Activated naive CD4-positive, alpha-beta T cell treated with anti-CD3 and anti-CD28 coated beads, Interleukin-2, amount 10 ng/mL, durations not matched to agents 7 days and 5 days (primary cell): ENCODE measurements at regions not wholly inside any gene's neighbourhood (a gene's known extent, or its start where the extent isn't known, plus 50 kb on each side); places are given as distances from the start of the nearest gene placed in this dataset.

Experiments used
- CTCF ChIA-PET: fragments of 350-600 bp; sonication (Branson Sonifier 250); formaldehyde crosslinking; loops from one replicate; lab custom pipeline; 2021; ENCODE audit warnings: antibody characterized with exemption; lab: Charles Lee
- DNase-seq: peaks from one replicate; pipeline ENCODE4 v3.0.0-alpha.2; 2020
- H3K27ac Mint-ChIP-seq: one replicate; pipeline ENCODE4 v1.8.0; 2021; ENCODE audit warnings: mild to moderate bottlenecking, moderate library complexity, mixed read lengths
- H3K27me3 Mint-ChIP-seq: one replicate; pipeline ENCODE4 v1.8.0; 2021; ENCODE audit warnings: mild to moderate bottlenecking, mixed read lengths
- H3K36me3 Mint-ChIP-seq: one replicate; pipeline ENCODE4 v1.8.0; 2021; ENCODE audit warnings: mixed read lengths
- H3K4me1 Mint-ChIP-seq: one replicate; pipeline ENCODE4 v1.8.0; 2021; ENCODE audit warnings: mixed read lengths
- H3K4me3 Mint-ChIP-seq: one replicate; pipeline ENCODE4 v1.8.0; 2021; ENCODE audit warnings: mild to moderate bottlenecking, moderate library complexity, mixed read lengths
- H3K9me3 Mint-ChIP-seq: one replicate; pipeline ENCODE4 v1.8.0; 2021; ENCODE audit warnings: mixed read lengths

GRCh38 chrX:10040961-10041360 lies 73.8 kb downstream of the CLDN34 start:
- CTCF ChIA-PET = interaction anchor here (1.3 kb wide), 1 partner anchor 46 kb away, joined by 3 read pairs; no protein-coding TSS in a partner anchor
- Mint-ChIP-seq H3K27me3 (no peaks in the 10 kb centered on the region), H3K4me1 (no peaks in the 10 kb centered on the region), H3K9me3 (no peaks in the 10 kb centered on the region), H3K36me3 (no peaks in the 10 kb centered on the region), H3K27ac (no peak overlapping the region), H3K4me3 (no peak overlapping the region)
- no peak for DNase-seq

GRCh38 chrX:10041383-10041782 lies 74.2 kb downstream of the CLDN34 start:
- CTCF ChIA-PET = interaction anchor here (1.3 kb wide), 1 partner anchor 46 kb away, joined by 3 read pairs; no protein-coding TSS in a partner anchor
- Mint-ChIP-seq H3K9me3 (no peaks in the 10 kb centered on the region), H3K36me3 (no peaks in the 10 kb centered on the region), H3K4me3 (no peak overlapping the region), H3K27me3 (no peaks in the 10 kb centered on the region), H3K4me1 (no peaks in the 10 kb centered on the region), H3K27ac (no peak overlapping the region)
- DNase-seq = no peak

GRCh38 chrX:10042055-10042454 lies 74.9 kb downstream of the CLDN34 start:
- DNase-seq = no peak
- H3K9me3 Mint-ChIP-seq = no peaks in the 10 kb centered on the region
- CTCF ChIA-PET = interaction anchor here (1.3 kb wide), 1 partner anchor 47 kb away, joined by 3 read pairs; no protein-coding TSS in a partner anchor
- no peak overlapping the region for H3K27ac Mint-ChIP-seq
- H3K27me3 Mint-ChIP-seq = no peaks in the 10 kb centered on the region
- H3K4me3 Mint-ChIP-seq = no peak overlapping the region
- H3K36me3 Mint-ChIP-seq = no peaks in the 10 kb centered on the region
- no peaks in the 10 kb centered on the region for H3K4me1 Mint-ChIP-seq

- no peak for DNase-seq
- Mint-ChIP-seq H3K27me3 (no peaks in the 10 kb centered on the region), H3K4me1 (no peaks in the 10 kb centered on the region), H3K36me3 (no peaks in the 10 kb centered on the region), H3K4me3 (no peak overlapping the region), H3K9me3 (no peaks in the 10 kb centered on the region), H3K27ac (no peak overlapping the region)
- CTCF ChIA-PET = no interaction called here
Observed at GRCh38 chrX:10043386-10043785, 76.2 kb downstream of the CLDN34 start.

- no peaks in the 10 kb centered on the region for H3K9me3 Mint-ChIP-seq
- H3K36me3 Mint-ChIP-seq = no peaks in the 10 kb centered on the region
- H3K27me3 Mint-ChIP-seq = no peaks in the 10 kb centered on the region
- CTCF ChIA-PET = no interaction called here
- no peak overlapping the region for H3K4me3 Mint-ChIP-seq
- no peaks in the 10 kb centered on the region for H3K4me1 Mint-ChIP-seq
- no peak for DNase-seq
- H3K27ac Mint-ChIP-seq = no peak overlapping the region
Observed at GRCh38 chrX:10044021-10044420, 76.9 kb downstream of the CLDN34 start.

- Mint-ChIP-seq H3K27ac (no peak overlapping the region), H3K9me3 (no peaks in the 10 kb centered on the region), H3K27me3 (no peaks in the 10 kb centered on the region), H3K4me3 (no peak overlapping the region), H3K36me3 (no peaks in the 10 kb centered on the region), H3K4me1 (no peaks in the 10 kb centered on the region)
- CTCF ChIA-PET = no interaction called here
- no peak for DNase-seq
Observed at GRCh38 chrX:10045327-10046000, 78.3 kb downstream of the CLDN34 start.

GRCh38 chrX:10047133-10047532 lies 80.0 kb downstream of the CLDN34 start:
- CTCF ChIA-PET = no interaction called here
- Mint-ChIP-seq H3K27ac (no peak overlapping the region), H3K9me3 (no peaks in the 10 kb centered on the region), H3K27me3 (no peaks in the 10 kb centered on the region), H3K4me3 (no peak overlapping the region), H3K36me3 (no peaks in the 10 kb centered on the region), H3K4me1 (peaks cover 2% of the 10 kb centered on the region)
- DNase-seq = no peak

GRCh38 chrX:10047631-10048030 lies 80.5 kb downstream of the CLDN34 start:
- no peak overlapping the region for H3K4me3 Mint-ChIP-seq
- no peak overlapping the region for H3K27ac Mint-ChIP-seq
- H3K36me3 Mint-ChIP-seq = no peaks in the 10 kb centered on the region
- H3K27me3 Mint-ChIP-seq = no peaks in the 10 kb centered on the region
- H3K9me3 Mint-ChIP-seq = no peaks in the 10 kb centered on the region
- CTCF ChIA-PET = no interaction called here
- peaks cover 4% of the 10 kb centered on the region for H3K4me1 Mint-ChIP-seq
- no peak for DNase-seq

GRCh38 chrX:10048076-10048475 lies 80.9 kb downstream of the CLDN34 start:
- Mint-ChIP-seq H3K27me3 (no peaks in the 10 kb centered on the region), H3K27ac (no peak overlapping the region)
- CTCF ChIA-PET = no interaction called here

GRCh38 chrX:10048707-10049106 lies 81.5 kb downstream of the CLDN34 start:
- H3K27me3 Mint-ChIP-seq = no peaks in the 10 kb centered on the region
- no peaks in the 10 kb centered on the region for H3K36me3 Mint-ChIP-seq
- no peak for DNase-seq
- no peak overlapping the region for H3K27ac Mint-ChIP-seq
- H3K4me1 Mint-ChIP-seq = peaks cover 8% of the 10 kb centered on the region
- H3K9me3 Mint-ChIP-seq = no peaks in the 10 kb centered on the region
- H3K4me3 Mint-ChIP-seq = no peak overlapping the region
- CTCF ChIA-PET = no interaction called here

More at GRCh38 chrX:10048076-10048475, 80.9 kb downstream of the CLDN34 start:
- H3K4me3 Mint-ChIP-seq = no peak overlapping the region
- no peaks in the 10 kb centered on the region for H3K36me3 Mint-ChIP-seq
- H3K9me3 Mint-ChIP-seq = no peaks in the 10 kb centered on the region
- DNase-seq = no peak
- H3K4me1 Mint-ChIP-seq = peaks cover 8% of the 10 kb centered on the region

- H3K4me1 Mint-ChIP-seq = peaks cover 8% of the 10 kb centered on the region
- H3K27ac Mint-ChIP-seq = no peak overlapping the region
- H3K27me3 Mint-ChIP-seq = no peaks in the 10 kb centered on the region
- H3K9me3 Mint-ChIP-seq = no peaks in the 10 kb centered on the region
- CTCF ChIA-PET = interaction anchor here (0.9 kb wide), 1 partner anchor 71 kb away, joined by 3 read pairs; no protein-coding TSS in a partner anchor
- H3K4me3 Mint-ChIP-seq = no peak overlapping the region
- DNase-seq = no peak
- no peaks in the 10 kb centered on the region for H3K36me3 Mint-ChIP-seq
Observed at GRCh38 chrX:10049236-10049635, 82.1 kb downstream of the CLDN34 start.

GRCh38 chrX:10050481-10050880 lies 83.3 kb downstream of the CLDN34 start:
- H3K36me3 Mint-ChIP-seq = no peaks in the 10 kb centered on the region
- CTCF ChIA-PET = no interaction called here
- H3K27me3 Mint-ChIP-seq = no peaks in the 10 kb centered on the region
- no peak overlapping the region for H3K27ac Mint-ChIP-seq
- no peak for DNase-seq
- no peaks in the 10 kb centered on the region for H3K9me3 Mint-ChIP-seq
- no peak overlapping the region for H3K4me3 Mint-ChIP-seq
- H3K4me1 Mint-ChIP-seq = peaks cover 8% of the 10 kb centered on the region

- no peaks in the 10 kb centered on the region for H3K27me3 Mint-ChIP-seq
- H3K36me3 Mint-ChIP-seq = no peaks in the 10 kb centered on the region
- CTCF ChIA-PET = no interaction called here
- no peaks in the 10 kb centered on the region for H3K9me3 Mint-ChIP-seq
- peaks cover 8% of the 10 kb centered on the region for H3K4me1 Mint-ChIP-seq
- no peak overlapping the region for H3K4me3 Mint-ChIP-seq
- no peak overlapping the region for H3K27ac Mint-ChIP-seq
- no peak for DNase-seq
Observed at GRCh38 chrX:10051866-10052480, 84.8 kb downstream of the CLDN34 start.

GRCh38 chrX:10052906-10053625 lies 85.9 kb downstream of the CLDN34 start:
- DNase-seq = no peak
- H3K36me3 Mint-ChIP-seq = no peaks in the 10 kb centered on the region
- H3K4me3 Mint-ChIP-seq = no peak overlapping the region
- H3K27me3 Mint-ChIP-seq = no peaks in the 10 kb centered on the region
- peaks cover 8% of the 10 kb centered on the region for H3K4me1 Mint-ChIP-seq
- CTCF ChIA-PET = no interaction called here
- no peaks in the 10 kb centered on the region for H3K9me3 Mint-ChIP-seq
- H3K27ac Mint-ChIP-seq = no peak overlapping the region
